Transverse colon (tissue), 4 donors: ENCODE measurements at regions not wholly inside any gene's neighbourhood (a gene's known extent, or its start where the extent isn't known, plus 50 kb on each side); places are given as distances from the start of the nearest gene placed in this dataset.

Experiments used
- CTCF ChIP-seq, 5 experiments: fragments of 200-600 bp in 3 of 5; fragments of 450-650 bp in 2 of 5; sonication (generic) in 3 of 5; IDR thresholded peaks; 1 replicate in 2 of 5; 2 replicates in 3 of 5; pipeline ENCODE4 v1.5.1; 2016 to 2017; ENCODE audit warnings: antibody characterized with exemption in 5 of 5, inconsistent platforms in 3 of 5, mild to moderate bottlenecking in 2 of 5, moderate library complexity in 1 of 5
- EP300 ChIP-seq: sonication (generic); formaldehyde crosslinking; IDR thresholded peaks from one replicate; pipeline ENCODE4 v1.6.1; 2017; ENCODE audit warnings: antibody characterized with exemption, low read depth
- POLR2A ChIP-seq: fragments of 450-650 bp; IDR thresholded peaks from one replicate; pipeline ENCODE4 v1.6.1; 2016; ENCODE audit warnings: antibody characterized with exemption, mild to moderate bottlenecking, moderate library complexity
- POLR2AphosphoS5 ChIP-seq, 3 donors: sonication (generic); formaldehyde crosslinking; IDR thresholded peaks; one replicate each; pipeline ENCODE4 v1.6.1; 2016; ENCODE audit warnings: antibody characterized with exemption in 3 of 3

DNA sequence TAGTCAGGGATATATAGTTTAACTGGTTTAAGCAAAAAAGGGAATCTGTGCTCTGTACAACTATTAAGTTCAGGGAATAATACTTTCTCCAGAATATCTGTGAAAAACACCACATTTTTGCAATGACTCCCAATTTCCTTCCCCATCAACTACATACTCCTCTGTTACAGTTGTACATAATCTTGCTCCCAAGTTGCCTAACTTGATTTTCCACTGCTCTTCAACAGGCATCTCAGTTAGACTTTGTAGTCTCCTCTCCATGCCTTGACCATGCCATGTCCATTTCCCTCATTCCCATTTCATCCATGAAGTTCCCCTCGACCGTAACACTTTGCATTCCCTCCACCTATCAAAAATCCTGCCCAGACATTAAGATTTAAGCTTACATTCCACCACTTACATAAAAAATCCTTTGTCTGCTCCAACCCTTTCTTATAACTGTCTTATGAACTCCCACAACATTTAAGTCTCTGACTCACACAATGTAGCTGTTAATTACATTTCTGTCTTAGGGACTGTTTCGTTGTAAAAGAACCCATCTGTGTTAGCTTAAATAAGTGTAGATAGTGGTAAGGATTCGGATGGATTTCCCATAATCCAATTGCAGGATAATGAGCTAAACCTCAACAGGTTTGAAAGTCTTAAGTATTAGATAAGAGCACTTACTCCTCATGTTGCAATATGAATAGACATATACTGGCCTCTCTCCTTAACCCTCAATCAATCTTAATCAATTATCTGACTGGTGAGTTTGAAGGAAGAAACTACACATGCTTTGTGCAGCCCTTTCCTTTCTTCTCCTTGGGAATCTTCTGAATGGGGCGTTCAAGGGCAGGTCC lies 156.5 kb downstream of the PAWR start:
- TF ChIP-seq CTCF (IDR thresholded peaks at IDR 0.05), result no peak
- TF ChIP-seq POLR2A, result no peak
- no peak for TF ChIP-seq EP300
- no peak for TF ChIP-seq POLR2AphosphoS5 (IDR thresholded peaks at IDR 0.05)
